H54 (cell line): ENCODE measurements at regions not wholly inside any gene's neighbourhood (a gene's known extent, or its start where the extent isn't known, plus 50 kb on each side); places are given as distances from the start of the nearest gene placed in this dataset.

Experiments
- DNase-seq: peaks from one replicate; pipeline ENCODE4 v3.0.0; 2011; ENCODE audit warnings: low spot score, mixed read lengths; ENCODE audit not compliant: insufficient read length
- FAIRE-seq: peaks from 3 replicates; lab custom pipeline; 2011; peaks lifted over from hg19 to GRCh38; lab: Jason Lieb, UNC
- POLR2A ChIP-seq: IDR thresholded peaks from 2 replicates; pipeline ENCODE4 v1.6.1; 2011; ENCODE audit warnings: low read depth, mild to moderate bottlenecking, low read length

- FAIRE-seq, result no peak
- DNase-seq, result no peak
- TF ChIP-seq POLR2A, result no peak
Measured at GRCh38 chr18:42583283-42583731, 532.2 kb downstream of the RIT2 start.

DNA sequence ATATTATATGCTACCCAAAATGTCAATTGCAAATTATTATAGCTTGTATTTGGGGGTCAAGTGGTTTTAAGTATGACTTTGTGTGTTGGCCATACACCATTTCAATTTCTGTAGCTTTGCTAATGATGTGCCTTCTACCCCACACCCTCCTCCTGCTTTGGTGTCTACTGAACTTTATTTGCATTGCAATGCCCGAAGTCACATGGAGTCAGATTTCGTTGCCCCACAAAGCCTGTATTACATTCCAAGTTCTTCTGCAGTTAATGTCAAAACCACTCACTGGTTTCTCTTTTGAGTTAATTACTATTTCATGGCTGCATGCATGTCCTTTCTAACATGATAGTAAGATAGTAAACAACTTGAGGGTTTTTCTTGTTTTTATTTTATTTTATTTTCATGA lies 528.9 kb downstream of the RIT2 start:
- DNase-seq (no peak), FAIRE-seq (no peak)
- no peak for TF ChIP-seq POLR2A

GRCh38 chr18:42588786-42589185 lies 526.7 kb downstream of the RIT2 start:
- TF ChIP-seq POLR2A, result no peak
- no peak for FAIRE-seq
- no peak for DNase-seq

- no peak for DNase-seq
- TF ChIP-seq POLR2A, result no peak
- FAIRE-seq, result no peak
Measured at GRCh38 chr18:42604820-42605219, 510.7 kb downstream of the RIT2 start.

- FAIRE-seq (no peak), DNase-seq (no peak)
- TF ChIP-seq POLR2A, result no peak
Measured at GRCh38 chr18:42606886-42607495, 508.5 kb downstream of the RIT2 start.

DNA sequence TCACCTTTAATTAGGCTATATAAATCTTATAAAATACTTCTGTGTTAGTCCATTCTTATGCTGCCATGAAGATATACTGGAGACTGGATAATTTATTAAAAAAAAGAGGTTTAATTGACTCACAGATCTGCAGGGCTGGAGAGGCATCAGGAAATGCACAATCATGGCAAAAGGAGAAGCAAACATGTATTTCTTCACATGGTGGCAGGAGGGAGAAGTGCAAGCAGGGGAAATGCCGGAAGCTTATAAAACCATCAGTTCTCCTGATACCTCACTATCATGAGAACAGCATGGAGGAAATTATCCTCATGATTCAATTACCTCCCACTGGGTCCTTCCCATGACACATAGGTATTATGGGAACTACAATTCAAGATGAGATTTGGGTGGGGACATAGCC lies 504.4 kb downstream of the RIT2 start:
- DNase-seq (no peak), FAIRE-seq (no peak)
- TF ChIP-seq POLR2A, result no peak

DNA sequence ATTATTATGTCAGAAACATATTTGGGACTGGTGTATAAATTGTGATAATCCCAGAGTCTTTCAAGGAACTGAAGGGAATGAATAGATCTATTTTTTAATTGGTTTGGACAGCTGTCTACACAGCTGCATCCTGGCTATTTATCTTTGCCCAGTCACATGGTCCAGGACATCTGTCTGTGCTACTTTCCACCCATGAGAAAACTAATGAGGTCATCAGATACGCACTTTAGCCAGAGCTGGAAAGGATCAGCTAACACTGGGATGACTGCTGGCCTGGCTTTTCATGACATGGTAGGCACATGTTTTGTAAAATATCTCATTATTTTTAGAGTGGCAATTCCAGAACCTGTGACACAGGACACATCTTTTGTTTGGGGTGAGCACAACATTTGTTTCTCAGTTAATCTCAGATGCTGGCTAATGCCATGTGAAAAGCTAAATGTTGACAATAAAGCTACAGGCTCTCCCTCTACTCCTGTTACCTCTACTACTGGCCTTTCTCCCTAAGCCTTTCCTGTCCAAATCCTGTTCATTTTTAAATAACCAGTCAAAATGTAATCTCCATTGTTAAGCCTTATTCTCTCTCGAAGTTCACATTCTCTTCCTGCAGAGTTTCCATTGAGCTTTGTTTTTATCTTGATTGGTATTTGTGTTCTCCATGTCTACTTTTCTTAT lies 500.7 kb downstream of the RIT2 start:
- no peak for DNase-seq
- no peak for TF ChIP-seq POLR2A
- FAIRE-seq, result no peak

GRCh38 chr18:42617221-42617620 lies 498.3 kb downstream of the RIT2 start:
- TF ChIP-seq POLR2A, result no peak
- no peak for FAIRE-seq
- no peak for DNase-seq

GRCh38 chr18:42619771-42620170 lies 495.7 kb downstream of the RIT2 start:
- DNase-seq (no peak), FAIRE-seq (no peak)
- no peak for TF ChIP-seq POLR2A

- FAIRE-seq, result no peak
- no peak for TF ChIP-seq POLR2A
Measured at GRCh38 chr18:42620657-42621056, 494.8 kb downstream of the RIT2 start.

GRCh38 chr18:42623935-42624334 lies 491.6 kb downstream of the RIT2 start:
- no peak for TF ChIP-seq POLR2A
- FAIRE-seq (no peak), DNase-seq (no peak)

More at GRCh38 chr18:42620657-42621056, 494.8 kb downstream of the RIT2 start:
- DNase-seq, result no peak

GRCh38 chr18:42632801-42633200 lies 482.7 kb downstream of the RIT2 start:
- DNase-seq (no peak), FAIRE-seq (no peak)
- TF ChIP-seq POLR2A, result no peak

GRCh38 chr18:42635378-42636048 lies 480.0 kb downstream of the RIT2 start:
- no peak for DNase-seq
- TF ChIP-seq POLR2A, result no peak
- no peak for FAIRE-seq

- TF ChIP-seq POLR2A, result no peak
- no peak for FAIRE-seq
Measured at GRCh38 chr18:42636309-42636708, 479.2 kb downstream of the RIT2 start.

GRCh38 chr18:42640160-42640559 lies 475.3 kb downstream of the RIT2 start:
- DNase-seq, result no peak
- FAIRE-seq, result no peak
- no peak for TF ChIP-seq POLR2A

More at GRCh38 chr18:42636309-42636708, 479.2 kb downstream of the RIT2 start:
- no peak for DNase-seq
